AG04449 (cell line): ENCODE measurements at regions not wholly inside any gene's neighbourhood (a gene's known extent, or its start where the extent isn't known, plus 50 kb on each side); places are given as distances from the start of the nearest gene placed in this dataset.

Experiments used
- CTCF ChIA-PET: fragments of 350-600 bp; formaldehyde crosslinking; extraction: SDS; loops from one replicate; lab custom pipeline; 2021; ENCODE audit warnings: antibody characterized with exemption; lab: Yijun Ruan, JAX
- POLR2A ChIA-PET: fragments of 400-600, 350-600 bp; formaldehyde crosslinking; extraction: SDS; loops from one replicate; lab custom pipeline; 2020; ENCODE audit warnings: antibody characterized with exemption, inconsistent platforms; lab: Yijun Ruan, JAX
- DNase-seq: peaks from one replicate; pipeline ENCODE4 v3.0.0-alpha.2; 2010; ENCODE audit warnings: low read depth, low spot score
- H3K4me3 ChIP-seq: 2 replicates; pipeline ENCODE4 v1.5.1; 2011; ENCODE audit warnings: low read depth, mild to moderate bottlenecking, control low read depth, low read length
- CTCF ChIP-seq: IDR thresholded peaks from one replicate; pipeline ENCODE4 v1.5.1; 2011; ENCODE audit warnings: mild to moderate bottlenecking, moderate library complexity, low read length, control low read depth, inconsistent platforms; ENCODE audit not compliant: insufficient read depth; ENCODE audit errors: missing control alignments

- CTCF ChIA-PET = no interaction called here
Observed at GRCh38 chr1:94702442-94702815, 117.7 kb upstream of the SLC44A3 start.

DNA sequence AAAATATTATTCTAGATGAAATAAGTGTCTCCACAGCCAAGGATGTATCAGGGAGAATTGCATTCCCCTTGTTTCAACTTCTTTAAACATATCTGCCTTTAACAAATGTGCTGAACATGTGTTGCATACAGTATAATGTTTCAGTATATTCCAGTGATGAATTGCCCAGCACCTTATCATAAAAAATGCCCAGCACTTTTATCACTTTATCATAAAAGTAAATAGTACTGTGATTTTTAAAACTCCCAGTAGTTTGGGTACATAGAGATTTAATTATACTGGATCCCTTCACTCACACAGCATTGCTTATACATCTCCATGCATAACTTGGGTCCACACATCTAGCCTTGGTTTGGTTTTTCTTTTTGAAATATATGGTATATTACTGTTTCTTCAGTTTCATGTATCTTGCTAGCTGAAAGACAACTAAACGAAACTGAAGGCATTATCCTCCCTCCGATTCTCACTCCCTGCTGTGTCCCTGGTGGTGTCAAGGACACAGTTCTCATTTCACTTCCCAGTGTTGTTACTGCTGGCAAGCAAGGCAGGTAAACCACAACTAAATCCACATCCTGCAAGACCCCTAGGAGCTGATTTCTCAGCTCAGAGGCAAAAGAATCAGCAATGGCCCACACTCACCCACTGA lies 118.2 kb upstream of the SLC44A3 start:
- H3K4me3 ChIP-seq = no peak overlapping the region
- ChIA-PET CTCF (no interaction called here), POLR2A (interaction anchor here (0.6 to 0.7 kb wide), 2 partner anchors 17 to 1021 kb away, joined by 3 read pairs; no protein-coding TSS in a partner anchor)
- no peak for DNase-seq
- TF ChIP-seq CTCF = no peak

More at GRCh38 chr1:94702442-94702815, 117.7 kb upstream of the SLC44A3 start:
- H3K4me3 ChIP-seq = no peak overlapping the region
- POLR2A ChIA-PET = interaction anchor here (0.6 to 0.7 kb wide), 2 partner anchors 17 to 1022 kb away, joined by 3 read pairs; no protein-coding TSS in a partner anchor
- DNase-seq = no peak
- TF ChIP-seq CTCF = no peak

DNA sequence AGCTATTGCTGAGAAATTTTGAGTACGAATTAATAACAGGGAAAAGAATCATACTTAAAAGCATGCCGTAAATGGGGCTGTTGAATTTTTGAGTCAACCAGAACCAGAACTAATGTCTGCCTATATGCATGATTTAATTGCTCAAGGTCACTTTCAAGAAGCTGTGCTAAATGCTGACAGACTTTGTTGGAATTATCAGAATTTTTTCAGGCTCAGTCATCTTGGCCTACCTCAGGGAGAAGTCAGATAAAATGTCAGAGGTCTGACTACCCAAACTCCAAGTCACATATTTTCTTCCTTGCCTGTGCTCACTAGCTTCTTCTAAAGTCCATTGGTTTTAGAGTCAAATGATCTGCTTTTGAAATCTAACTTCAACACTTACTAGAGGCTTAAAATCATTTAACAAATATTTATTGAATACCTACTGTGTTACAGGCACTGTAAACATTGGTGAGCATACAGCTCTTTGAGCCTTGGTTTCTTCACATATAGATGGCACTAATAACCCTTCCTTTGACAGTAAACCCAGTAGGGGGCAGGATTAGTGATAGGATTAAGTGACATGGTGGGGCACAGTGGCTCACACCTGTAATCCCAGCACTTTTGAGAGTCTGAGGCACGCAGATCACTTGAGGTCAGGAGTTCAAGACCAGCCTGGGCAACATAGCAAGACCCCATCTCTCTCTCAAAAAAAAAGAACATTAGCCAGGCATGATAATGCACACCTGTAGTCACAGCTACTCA lies 121.2 kb upstream of the SLC44A3 start:
- CTCF ChIA-PET = interaction anchor here (0.8 to 2.3 kb wide), 6 partner anchors 10 to 177 kb away, joined by 3 to 10 read pairs (median 4); no protein-coding TSS in a partner anchor
- no peak overlapping the region for H3K4me3 ChIP-seq
- DNase-seq = peak; percentile 68
- POLR2A ChIA-PET = interaction anchor here (0.6 to 1.2 kb wide), 3 partner anchors 42 to 119 kb away, joined by 3 read pairs; no protein-coding TSS in a partner anchor
- no peak for TF ChIP-seq CTCF

- ChIA-PET POLR2A (interaction anchor here (0.6 to 1.2 kb wide), 3 partner anchors 42 to 118 kb away, joined by 3 read pairs; no protein-coding TSS in a partner anchor), CTCF (interaction anchor here (0.8 to 2.3 kb wide), 6 partner anchors 11 to 176 kb away, joined by 3 to 10 read pairs (median 4); no protein-coding TSS in a partner anchor)
- no peak overlapping the region for H3K4me3 ChIP-seq
Observed at GRCh38 chr1:94698356-94698755, 121.8 kb upstream of the SLC44A3 start.

GRCh38 chr1:94697839-94698238 lies 122.3 kb upstream of the SLC44A3 start:
- no peak for DNase-seq
- CTCF ChIA-PET = interaction anchor here (1.5 kb wide), 1 partner anchor 10 kb away, joined by 8 read pairs; no protein-coding TSS in a partner anchor
- POLR2A ChIA-PET = interaction anchor here (1.2 kb wide), 1 partner anchor 96 kb away, joined by 3 read pairs; no protein-coding TSS in a partner anchor
- no peak overlapping the region for H3K4me3 ChIP-seq
- no peak for TF ChIP-seq CTCF

More at GRCh38 chr1:94698356-94698755, 121.8 kb upstream of the SLC44A3 start:
- no peak for TF ChIP-seq CTCF
- DNase-seq = no peak
